ENCODE measurements at regions not wholly inside any gene's neighbourhood (a gene's known extent, or its start where the extent isn't known, plus 50 kb on each side); places are given as distances from the start of the nearest gene placed in this dataset.

DNA sequence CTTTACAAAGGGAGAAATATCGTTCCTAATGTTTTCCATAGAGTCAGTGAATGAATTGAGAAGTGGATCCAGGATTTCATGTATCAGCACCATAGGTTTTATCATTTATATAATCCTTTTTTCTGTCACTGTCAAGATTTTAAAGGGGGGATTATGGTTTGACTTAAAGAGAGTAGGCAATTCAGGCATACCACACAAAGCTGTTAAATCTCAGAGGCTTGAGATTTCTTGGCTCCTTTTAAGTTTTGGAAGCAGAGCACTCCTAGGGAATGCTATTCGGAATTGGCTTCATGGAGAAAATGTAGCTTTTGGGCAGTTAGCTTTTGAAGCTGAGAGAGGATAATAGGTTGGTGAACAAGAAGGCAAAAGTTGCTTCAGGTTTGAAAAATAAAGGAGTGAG, 274.7 kb downstream of the SOX4 start:
- Histone ChIP-seq H3K4me1 (ENCODE audit: control insufficient read depth, insufficient read depth, low read length) (peaks cover 2% of the 10 kb centered on the region; the same call in 1 of the 2 replicates), H2BK120ac (ENCODE audit: low read depth, low read length) (no peak overlapping the region), H2BK5ac (ENCODE audit: low read depth, low read length, poor library complexity, severe bottlenecking) (no peak overlapping the region), H4K5ac (ENCODE audit: low read depth, low read length) (no peak overlapping the region), H3K4me2 (ENCODE audit: low read depth, low read length) (no peak overlapping the region), H3K4ac (ENCODE audit: low read depth, low read length) (no peak overlapping the region), H2AFZ (replicated peaks; ENCODE audit: low read length, poor library complexity) (no peak overlapping the region), H4K8ac (ENCODE audit: low read depth in 2 of 2, low read length in 2 of 2) (no peak overlapping the region), H3K9me3 (ENCODE audit: control insufficient read depth, insufficient read depth, low read length) (no peaks in the 10 kb centered on the region), H2BK20ac (ENCODE audit: low read depth, low read length) (no peak overlapping the region), H3K27me3 (ENCODE audit: control insufficient read depth, insufficient read depth, low read length) (no peaks in the 10 kb centered on the region), H3K14ac (replicated peaks; ENCODE audit: low read depth, low read length) (no peak overlapping the region), H3K27ac (ENCODE audit: insufficient read depth, low read length) (no peak overlapping the region), H2AK5ac (ENCODE audit: low read depth, low read length) (no peak overlapping the region), H3K79me1 (ENCODE audit: low read depth in 1 of 2, low read length in 2 of 2) (0 out of 4 replicates have a peak, but pooled peaks cover 0 to 7% of the 10 kb centered on the region in 2 experiments), H4K20me1 (ENCODE audit: insufficient read depth, low read length) (no peaks in the 10 kb centered on the region), H3K9ac (ENCODE audit: low read depth, low read length) (no peak overlapping the region), H3K4me3 (ENCODE audit: insufficient read depth, low read depth, low read length) (no peak overlapping the region), H2BK15ac (ENCODE audit: low read depth, low read length) (no peak overlapping the region), H3K56ac (ENCODE audit: extremely low read depth, insufficient read depth, low read length) (no peak overlapping the region), H2AK9ac (replicated peaks; ENCODE audit: low read depth, low read length, poor library complexity) (no peak overlapping the region), H3K18ac (ENCODE audit: low read depth, low read length) (no peak overlapping the region), H3K36me3 (ENCODE audit: control insufficient read depth, insufficient read depth, low read length) (no peaks in the 10 kb centered on the region), H4K91ac (ENCODE audit: insufficient read depth, low read depth, low read length) (no peak overlapping the region), H3K23ac (ENCODE audit: low read depth, low read length) (no peak overlapping the region), H3K9me1 (ENCODE audit: insufficient read depth, low read length) (0 out of 2 replicates have a peak, but pooled peaks cover 4% of the 10 kb centered on the region)
- BruUV-seq (replicated peaks) = no TSS peak
- CTCF ChIA-PET = interaction anchor here (1.3 kb wide), 1 partner anchor 19 kb away, joined by 4 read pairs; no protein-coding TSS in a partner anchor
- in situ Hi-C loops (cut with MboI; ENCODE audit: low sequenced_read_pairs) = no loop called here
- intact Hi-C loops (cut with micrococcal nuclease) = no loop called here
- dilution Hi-C loops (cut with HindIII; ENCODE audit: low sequenced_read_pairs, unreplicated experiment) = no loop called here
- TF ChIP-seq RAD21 (IDR thresholded peaks at IDR 0.05; ENCODE audit: low read length) (no peak), MXI1 (IDR thresholded peaks at IDR 0.05; ENCODE audit: borderline replicate concordance, low read depth, low read length) (no peak), CEBPB (IDR thresholded peaks at IDR 0.05; ENCODE audit: low read depth, low read length) (no peak), MAZ (IDR thresholded peaks at IDR 0.05; ENCODE audit: borderline replicate concordance, low read depth, low read length) (no peak), USF2 (IDR thresholded peaks at IDR 0.05; ENCODE audit: low read depth, low read length) (no peak), POLR2A (IDR thresholded peaks at IDR 0.05; ENCODE audit: low read depth, low read length) (no peak), RCOR1 (IDR thresholded peaks at IDR 0.05; ENCODE audit: insufficient replicate concordance, low read length) (no peak), BHLHE40 (IDR thresholded peaks at IDR 0.05; ENCODE audit: low read depth, low read length) (no peak), MAFK (IDR thresholded peaks at IDR 0.05; ENCODE audit: low read depth, low read length) (no peak), CHD1 (IDR thresholded peaks at IDR 0.05; ENCODE audit: low read depth, low read length) (no peak), RFX5 (IDR thresholded peaks at IDR 0.05; ENCODE audit: low read depth, low read length) (no peak), NFE2L2 (IDR thresholded peaks at IDR 0.05; ENCODE audit: low read depth, low read length) (no peak), SMC3 (IDR thresholded peaks at IDR 0.05; ENCODE audit: low read depth, low read length) (no peak), FOS (IDR thresholded peaks at IDR 0.05; ENCODE audit: low read depth, low read length) (no peak)
- TF ChIP-seq, protein P1, sequence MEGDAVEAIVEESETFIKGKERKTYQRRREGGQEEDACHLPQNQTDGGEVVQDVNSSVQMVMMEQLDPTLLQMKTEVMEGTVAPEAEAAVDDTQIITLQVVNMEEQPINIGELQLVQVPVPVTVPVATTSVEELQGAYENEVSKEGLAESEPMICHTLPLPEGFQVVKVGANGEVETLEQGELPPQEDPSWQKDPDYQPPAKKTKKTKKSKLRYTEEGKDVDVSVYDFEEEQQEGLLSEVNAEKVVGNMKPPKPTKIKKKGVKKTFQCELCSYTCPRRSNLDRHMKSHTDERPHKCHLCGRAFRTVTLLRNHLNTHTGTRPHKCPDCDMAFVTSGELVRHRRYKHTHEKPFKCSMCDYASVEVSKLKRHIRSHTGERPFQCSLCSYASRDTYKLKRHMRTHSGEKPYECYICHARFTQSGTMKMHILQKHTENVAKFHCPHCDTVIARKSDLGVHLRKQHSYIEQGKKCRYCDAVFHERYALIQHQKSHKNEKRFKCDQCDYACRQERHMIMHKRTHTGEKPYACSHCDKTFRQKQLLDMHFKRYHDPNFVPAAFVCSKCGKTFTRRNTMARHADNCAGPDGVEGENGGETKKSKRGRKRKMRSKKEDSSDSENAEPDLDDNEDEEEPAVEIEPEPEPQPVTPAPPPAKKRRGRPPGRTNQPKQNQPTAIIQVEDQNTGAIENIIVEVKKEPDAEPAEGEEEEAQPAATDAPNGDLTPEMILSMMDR (conservative IDR thresholded peaks at IDR 0.05; ENCODE audit: low read depth, low read length) = no peak
- TF ChIP-seq, protein P2, sequence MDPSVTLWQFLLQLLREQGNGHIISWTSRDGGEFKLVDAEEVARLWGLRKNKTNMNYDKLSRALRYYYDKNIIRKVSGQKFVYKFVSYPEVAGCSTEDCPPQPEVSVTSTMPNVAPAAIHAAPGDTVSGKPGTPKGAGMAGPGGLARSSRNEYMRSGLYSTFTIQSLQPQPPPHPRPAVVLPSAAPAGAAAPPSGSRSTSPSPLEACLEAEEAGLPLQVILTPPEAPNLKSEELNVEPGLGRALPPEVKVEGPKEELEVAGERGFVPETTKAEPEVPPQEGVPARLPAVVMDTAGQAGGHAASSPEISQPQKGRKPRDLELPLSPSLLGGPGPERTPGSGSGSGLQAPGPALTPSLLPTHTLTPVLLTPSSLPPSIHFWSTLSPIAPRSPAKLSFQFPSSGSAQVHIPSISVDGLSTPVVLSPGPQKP (IDR thresholded peaks at IDR 0.05; ENCODE audit: borderline replicate concordance, low read depth, low read length) = no peak
- ATAC-seq (ENCODE audit: low read depth) (no peak), DNase-seq (no peak)
- POLR2A ChIA-PET (ENCODE audit: unreplicated experiment) = interaction anchor here (0.8 kb wide), 1 partner anchor 10 kb away, joined by 5 read pairs; no protein-coding TSS in a partner anchor
- WGBS, 2 experiments (ENCODE audit: extremely low coverage in 2 of 2, insufficient read length in 1 of 2) = no CpG with 5 or more reads among the region's 2 CpGs
